Tibial nerve (tissue), 4 donors: ENCODE measurements at regions not wholly inside any gene's neighbourhood (a gene's known extent, or its start where the extent isn't known, plus 50 kb on each side); places are given as distances from the start of the nearest gene placed in this dataset.

Source experiments
- DNase-seq, 2 donors: peaks; one replicate each; pipeline ENCODE4 v3.0.0-alpha.2; 2019; ENCODE audit warnings: low spot score in 2 of 2
- H3K27ac ChIP-seq, 4 donors: fragments of 200-600 bp; sonication (generic) in 3 of 4; one replicate each; pipeline ENCODE4 v1.5.1; 2017 to 2019; ENCODE audit warnings: mild to moderate bottlenecking in 1 of 4
- H3K27me3 ChIP-seq, 2 donors: fragments of 200-600 bp; sonication (generic) in 1 of 2; one replicate each; pipeline versions ENCODE4 v1.5.1 to v1.6.0; 2017 to 2019
- H3K36me3 ChIP-seq, 3 donors: fragments of 200-600 bp; sonication (generic); one replicate each; pipeline ENCODE4 v1.5.1; 2018 to 2019
- H3K4me1 ChIP-seq, 4 donors: fragments of 200-600 bp; sonication (generic) in 3 of 4; one replicate each; pipeline ENCODE4 v1.5.1; 2017 to 2019
- H3K4me3 ChIP-seq, 4 donors: fragments of 200-600 bp; sonication (generic) in 3 of 4; one replicate each; pipeline ENCODE4 v1.5.1; 2017 to 2019; ENCODE audit warnings: mild to moderate bottlenecking in 1 of 4, moderate library complexity in 1 of 4
- H3K9me3 ChIP-seq, 4 donors: fragments of 200-600 bp; sonication (generic) in 3 of 4; one replicate each; pipeline ENCODE4 v1.5.1; 2017 to 2019
- EP300 ChIP-seq, 2 donors: sonication (generic); formaldehyde crosslinking; IDR thresholded peaks; one replicate each; pipeline ENCODE4 v1.6.1; 2017; ENCODE audit warnings: antibody characterized with exemption in 2 of 2, mild to moderate bottlenecking in 1 of 2
- POLR2A ChIP-seq, 2 donors: fragments of 450-650 bp; IDR thresholded peaks; one replicate each; pipeline ENCODE4 v1.6.1; 2017; ENCODE audit warnings: antibody characterized with exemption in 2 of 2, mild to moderate bottlenecking in 2 of 2, moderate library complexity in 2 of 2
- WGBS, 2 donors: methylation state at CpG; one replicate each; pipeline ENCODE4 v1.1.5; 2018; 5-methylcytosine and 5-hydroxymethylcytosine counted together
- TF ChIP-seq, protein P1 (sequence below), 5 experiments: fragments of 200-600 bp in 3 of 5; fragments of 450-650 bp in 2 of 5; sonication (generic) in 3 of 5; IDR thresholded peaks; one replicate each; pipeline ENCODE4 v1.5.1; 2016 to 2019; ENCODE audit warnings: antibody characterized with exemption in 5 of 5, mild to moderate bottlenecking in 3 of 5, moderate library complexity in 2 of 5

DNA sequence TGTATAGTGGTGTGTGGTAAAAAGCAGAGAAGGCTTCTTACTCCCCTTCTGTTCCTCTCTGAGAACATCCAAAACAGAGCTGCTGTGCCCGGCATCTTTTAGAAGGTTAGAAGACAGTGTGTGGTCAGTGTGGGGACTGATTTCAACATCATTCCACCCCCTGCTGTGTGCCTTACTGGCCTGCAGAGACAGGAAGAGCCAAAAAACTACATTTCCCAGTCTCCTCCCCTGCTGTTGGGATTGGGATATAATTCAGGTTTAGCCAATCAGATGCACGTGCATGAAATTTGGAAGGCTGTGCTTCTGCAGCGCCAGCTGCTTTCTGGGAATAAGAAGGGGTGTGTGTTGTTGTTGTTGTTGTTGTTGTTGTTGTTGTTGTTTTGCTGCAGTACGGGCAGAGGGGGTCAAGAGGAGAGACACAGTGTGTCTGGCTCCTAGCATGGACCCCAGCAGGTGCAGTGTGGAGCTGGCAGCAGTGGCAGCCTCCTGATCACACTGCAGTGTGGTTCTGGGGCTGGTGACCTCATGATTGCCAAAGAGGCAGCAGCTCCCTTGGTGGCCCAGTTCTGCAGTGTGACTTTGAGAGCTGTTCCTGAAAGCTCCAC is 74.7 kb downstream of the MRPL14 start:
- H3K36me3 ChIP-seq = no peaks in the 10 kb centered on the region
- H3K4me1 ChIP-seq = peaks cover 0 to 57% (median 18%) of the 10 kb centered on the region in 4 donors
- no peaks in the 10 kb centered on the region for H3K9me3 ChIP-seq
- TF ChIP-seq POLR2A (IDR thresholded peaks at IDR 0.05) (no peak), EP300 (IDR thresholded peaks at IDR 0.05) (peak in 1 of 2 donors; percentile 48)
- TF ChIP-seq, protein P1, sequence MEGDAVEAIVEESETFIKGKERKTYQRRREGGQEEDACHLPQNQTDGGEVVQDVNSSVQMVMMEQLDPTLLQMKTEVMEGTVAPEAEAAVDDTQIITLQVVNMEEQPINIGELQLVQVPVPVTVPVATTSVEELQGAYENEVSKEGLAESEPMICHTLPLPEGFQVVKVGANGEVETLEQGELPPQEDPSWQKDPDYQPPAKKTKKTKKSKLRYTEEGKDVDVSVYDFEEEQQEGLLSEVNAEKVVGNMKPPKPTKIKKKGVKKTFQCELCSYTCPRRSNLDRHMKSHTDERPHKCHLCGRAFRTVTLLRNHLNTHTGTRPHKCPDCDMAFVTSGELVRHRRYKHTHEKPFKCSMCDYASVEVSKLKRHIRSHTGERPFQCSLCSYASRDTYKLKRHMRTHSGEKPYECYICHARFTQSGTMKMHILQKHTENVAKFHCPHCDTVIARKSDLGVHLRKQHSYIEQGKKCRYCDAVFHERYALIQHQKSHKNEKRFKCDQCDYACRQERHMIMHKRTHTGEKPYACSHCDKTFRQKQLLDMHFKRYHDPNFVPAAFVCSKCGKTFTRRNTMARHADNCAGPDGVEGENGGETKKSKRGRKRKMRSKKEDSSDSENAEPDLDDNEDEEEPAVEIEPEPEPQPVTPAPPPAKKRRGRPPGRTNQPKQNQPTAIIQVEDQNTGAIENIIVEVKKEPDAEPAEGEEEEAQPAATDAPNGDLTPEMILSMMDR (IDR thresholded peaks at IDR 0.05) = peak in 4 of 5 experiments; percentile 7 to 48 (median 24)
- no peak overlapping the region for H3K4me3 ChIP-seq
- no peak for DNase-seq
- peak overlapping the region in 2 of 4 donors; percentile 76 to 77 for H3K27ac ChIP-seq
- no peaks in the 10 kb centered on the region for H3K27me3 ChIP-seq
- 31 to 41% methylated on average over 4 of the region's 4 CpGs for WGBS, 2 donors

DNA sequence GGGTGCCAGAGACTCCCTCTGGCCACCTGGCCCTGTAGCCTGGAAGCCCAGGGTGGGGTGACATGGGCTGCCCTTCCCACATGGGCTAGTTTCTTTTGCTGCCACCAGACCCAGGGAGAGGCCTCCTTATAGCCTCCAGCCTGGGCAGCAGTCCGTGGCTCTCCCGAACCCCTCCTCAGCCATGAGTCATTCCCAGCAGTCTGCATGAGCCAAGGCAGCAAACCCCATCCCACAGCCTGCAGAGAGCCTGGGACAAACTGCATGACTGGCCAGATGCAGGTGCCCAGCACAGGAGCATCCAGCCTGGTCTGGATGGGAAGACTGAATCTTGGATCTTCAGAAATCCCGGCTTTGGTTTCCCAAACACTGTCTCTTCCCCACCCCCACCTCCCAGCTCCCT is 75.7 kb downstream of the MRPL14 start:
- 42 to 51% methylated on average over 3 of the region's 3 CpGs for WGBS, 2 donors
- no peak for DNase-seq
- TF ChIP-seq, protein P1 (IDR thresholded peaks at IDR 0.05) = no peak
- Histone ChIP-seq H3K27me3 (no peaks in the 10 kb centered on the region), H3K4me3 (no peak overlapping the region), H3K27ac (peak overlapping the region in 3 of 4 donors; percentile 29 to 77 (median 77)), H3K36me3 (no peaks in the 10 kb centered on the region), H3K9me3 (no peaks in the 10 kb centered on the region), H3K4me1 (peaks cover 0 to 50% (median 16%) of the 10 kb centered on the region in 4 donors)

DNA sequence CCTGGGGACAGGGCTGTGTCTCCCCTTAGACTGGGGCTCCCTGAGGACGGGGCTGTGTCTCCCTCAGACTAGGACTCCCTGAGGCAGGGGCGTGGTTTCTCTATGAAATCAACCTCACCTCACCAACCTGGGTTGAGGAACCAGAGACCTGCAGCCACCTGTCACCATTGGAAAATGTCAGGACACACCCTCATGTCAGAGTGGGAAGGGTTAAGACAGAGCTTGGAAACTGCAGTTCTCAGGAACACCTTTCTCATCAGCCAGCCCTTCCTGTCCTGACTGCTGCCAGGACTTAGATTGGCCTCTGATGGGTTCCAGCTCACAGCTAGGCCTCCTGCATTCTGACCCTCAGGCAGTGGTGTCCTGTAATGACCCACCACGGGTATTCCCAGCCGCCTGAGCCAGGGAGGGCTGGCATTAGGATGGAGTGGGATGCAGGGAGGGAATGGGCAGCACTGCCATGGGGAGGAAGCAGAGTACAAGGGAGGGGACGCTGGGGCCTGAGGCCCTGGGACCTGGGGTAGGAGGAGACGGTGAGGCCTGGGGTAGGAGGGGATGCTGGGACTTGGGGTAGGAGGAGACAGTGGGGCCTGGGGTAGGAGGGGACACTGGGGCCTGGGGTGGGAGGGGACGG is 76.3 kb downstream of the MRPL14 start:
- peak overlapping the region in 3 of 4 donors; percentile 29 to 77 (median 77) for H3K27ac ChIP-seq
- no peaks in the 10 kb centered on the region for H3K27me3 ChIP-seq
- DNase-seq = no peak
- no peak overlapping the region for H3K4me3 ChIP-seq
- TF ChIP-seq POLR2A (IDR thresholded peaks at IDR 0.05) (no peak), EP300 (IDR thresholded peaks at IDR 0.05) (no peak)
- TF ChIP-seq, protein P1 (IDR thresholded peaks at IDR 0.05) = no peak
- peaks cover 0 to 50% (median 16%) of the 10 kb centered on the region in 4 donors for H3K4me1 ChIP-seq
- H3K9me3 ChIP-seq = no peaks in the 10 kb centered on the region
- 54 to 59% methylated on average over 6 to 7 of the region's 7 CpGs for WGBS, 2 donors
- H3K36me3 ChIP-seq = no peaks in the 10 kb centered on the region

DNA sequence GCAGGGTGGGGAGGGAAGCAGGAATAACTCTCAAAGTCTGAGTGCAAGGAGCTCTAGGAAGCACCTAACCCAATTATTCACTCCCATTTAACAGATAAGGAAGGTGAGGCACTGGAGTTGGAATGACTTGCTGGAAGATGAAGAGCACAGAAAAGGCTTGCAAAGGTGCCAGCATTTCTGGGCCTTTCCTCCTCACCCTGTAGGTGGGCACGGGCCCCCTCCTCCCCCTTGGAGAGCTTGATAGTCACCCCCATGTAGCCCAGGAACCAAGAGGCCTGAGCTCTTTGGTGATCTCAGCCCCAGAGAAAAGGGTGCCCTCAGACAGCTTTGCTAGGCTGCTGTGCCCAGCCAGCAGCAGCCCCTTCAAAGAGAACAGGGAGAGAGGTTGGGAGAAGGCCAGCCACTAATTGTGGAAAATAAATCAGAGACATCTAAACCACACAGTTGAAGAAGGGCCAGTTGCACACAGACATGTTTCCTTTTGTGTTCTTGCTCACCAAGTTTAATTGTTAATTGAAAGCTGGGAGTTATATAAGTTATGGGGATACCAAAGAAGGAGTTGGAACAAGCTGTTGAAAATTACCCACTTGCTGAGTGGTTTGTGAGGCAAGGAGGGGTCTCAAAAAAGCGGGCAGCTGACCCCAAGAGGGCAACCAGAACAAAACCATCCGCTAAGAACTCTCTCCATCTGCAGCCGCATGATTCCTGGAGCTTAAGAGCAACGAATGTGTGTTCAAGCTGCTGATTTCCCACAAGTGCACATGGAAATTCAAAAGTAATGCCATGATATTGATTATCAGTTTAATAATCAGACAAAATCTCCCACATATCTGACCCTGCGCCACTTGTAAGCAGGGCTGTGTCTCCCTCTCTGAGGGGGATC is 77.0 kb downstream of the MRPL14 start:
- no peak for DNase-seq

More for the DNA sequence above, 77.0 kb downstream of the MRPL14 start:
- no peak for TF ChIP-seq POLR2A (IDR thresholded peaks at IDR 0.05)
- TF ChIP-seq EP300 (IDR thresholded peaks at IDR 0.05) = no peak
- TF ChIP-seq, protein P1 (IDR thresholded peaks at IDR 0.05) = no peak
- 30 to 63% methylated on average over 6 of the region's 6 CpGs for WGBS, 2 donors
- Histone ChIP-seq H3K4me1 (peaks cover 0 to 54% (median 16%) of the 10 kb centered on the region in 4 donors), H3K4me3 (no peak overlapping the region), H3K36me3 (no peaks in the 10 kb centered on the region), H3K9me3 (no peaks in the 10 kb centered on the region), H3K27me3 (no peaks in the 10 kb centered on the region), H3K27ac (peak overlapping the region in 3 of 4 donors; percentile 29 to 77 (median 77))
